ENCODE measurements at regions not wholly inside any gene's neighbourhood (a gene's known extent, or its start where the extent isn't known, plus 50 kb on each side); places are given as distances from the start of the nearest gene placed in this dataset.

DNA sequence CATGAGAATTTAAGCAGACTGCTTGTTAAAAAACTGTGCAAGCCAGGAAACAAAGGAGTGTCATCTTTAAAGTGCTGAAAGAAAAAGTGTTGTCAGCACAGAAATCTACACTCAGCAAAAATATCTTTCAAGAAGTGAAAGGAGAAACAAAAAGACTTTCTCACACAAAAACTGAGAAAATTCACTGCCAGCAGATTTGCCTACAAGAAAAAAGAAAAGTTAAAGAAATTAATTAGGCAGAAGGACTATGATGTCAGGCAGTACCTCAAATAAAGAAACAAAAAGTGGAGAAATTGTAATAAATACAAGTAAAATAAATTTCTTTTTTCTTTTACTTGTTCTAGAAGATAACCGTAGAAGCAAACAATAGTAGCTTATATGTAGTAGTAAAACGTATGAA, 171.6 kb upstream of the CEP162 start:
- H3K4me1 ChIP-seq (replicated peaks in 1 of 4; ENCODE audit: control insufficient read depth in 3 of 4, insufficient read depth in 4 of 4, low read length in 3 of 4) = no peaks in the 10 kb centered on the region
- no peaks in the 10 kb centered on the region for H4K20me1 ChIP-seq (replicated peaks in 1 of 2; ENCODE audit: control insufficient read depth in 1 of 2, insufficient read depth in 2 of 2, low read length in 2 of 2)
- FAIRE-seq (no peak), DNase-seq (ENCODE audit: low read depth in 1 of 2, low spot score in 2 of 2) (no peak)
- no peaks in the 10 kb centered on the region for H3K79me1 ChIP-seq (ENCODE audit: low read depth, low read length)
- no peak overlapping the region for H2BK15ac ChIP-seq (ENCODE audit: low read length)
- H3K23me2 ChIP-seq (ENCODE audit: low read depth, low read length) = no peaks in the 10 kb centered on the region
- H3K56ac ChIP-seq (replicated peaks; ENCODE audit: insufficient read length, low read depth, low read length) = no peak overlapping the region
- no peaks in the 10 kb centered on the region for H3K36me3 ChIP-seq (ENCODE audit: control insufficient read depth in 2 of 4, insufficient read depth in 4 of 4, low read length in 3 of 4)
- no peaks in the 10 kb centered on the region for H3K9me3 ChIP-seq (ENCODE audit: insufficient read depth in 2 of 2, low read depth in 1 of 2, low read length in 1 of 2)
- H4K8ac ChIP-seq (ENCODE audit: extremely low read depth, insufficient read depth, low read length) = no peak overlapping the region
- H3K27me3 ChIP-seq (replicated peaks in 1 of 4; ENCODE audit: control insufficient read depth in 3 of 4, extremely low read depth in 1 of 4, insufficient read depth in 3 of 4, low read length in 3 of 4) = no peaks in the 10 kb centered on the region
- no peak overlapping the region for H2BK120ac ChIP-seq (replicated peaks; ENCODE audit: low read depth, low read length)
- WGBS, 2 experiments (ENCODE audit: extremely low coverage in 1 of 2, insufficient coverage in 1 of 2, insufficient read length in 1 of 2, insufficient replicate concordance in 2 of 2, low coverage in 1 of 2, low lambda C conversion rate in 2 of 2, missing lambda C conversion rate in 1 of 2) = 90% methylated on average over 2 of the region's 2 CpGs; no CpG with 5 or more reads in 1 of the 2 experiments
- TF ChIP-seq CBX8 (IDR thresholded peaks at IDR 0.05; ENCODE audit: borderline replicate concordance, low read depth, low read length) (no peak), BACH1 (IDR thresholded peaks at IDR 0.05; ENCODE audit: low read length) (no peak), POU5F1 (IDR thresholded peaks at IDR 0.05; ENCODE audit: low read depth, low read length) (no peak), POLR2AphosphoS5 (IDR thresholded peaks at IDR 0.05; ENCODE audit: low read depth, low read length) (no peak), CHD1 (IDR thresholded peaks at IDR 0.05; ENCODE audit: low read depth, low read length) (no peak), TEAD4 (IDR thresholded peaks at IDR 0.05; ENCODE audit: low read depth, low read length) (no peak), ASH2L (IDR thresholded peaks at IDR 0.05; ENCODE audit: low read length) (no peak), EP300 (IDR thresholded peaks at IDR 0.05; ENCODE audit: borderline replicate concordance in 1 of 2, low read depth in 2 of 2, low read length in 2 of 2) (no peak)
- TF ChIP-seq, protein P1, sequence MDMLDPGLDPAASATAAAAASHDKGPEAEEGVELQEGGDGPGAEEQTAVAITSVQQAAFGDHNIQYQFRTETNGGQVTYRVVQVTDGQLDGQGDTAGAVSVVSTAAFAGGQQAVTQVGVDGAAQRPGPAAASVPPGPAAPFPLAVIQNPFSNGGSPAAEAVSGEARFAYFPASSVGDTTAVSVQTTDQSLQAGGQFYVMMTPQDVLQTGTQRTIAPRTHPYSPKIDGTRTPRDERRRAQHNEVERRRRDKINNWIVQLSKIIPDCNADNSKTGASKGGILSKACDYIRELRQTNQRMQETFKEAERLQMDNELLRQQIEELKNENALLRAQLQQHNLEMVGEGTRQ (IDR thresholded peaks at IDR 0.05; ENCODE audit: low read length) = no peak
- no peak overlapping the region for H2BK5ac ChIP-seq (ENCODE audit: low read depth, low read length)
- H3K23ac ChIP-seq (ENCODE audit: insufficient read length) = no peak overlapping the region
- H2BK12ac ChIP-seq (ENCODE audit: low read depth, low read length) = no peak overlapping the region
- H4K91ac ChIP-seq (replicated peaks; ENCODE audit: insufficient read length, low read length) = no peak overlapping the region
- no peak overlapping the region for H3K18ac ChIP-seq (ENCODE audit: extremely low read depth, low read length)
- H3K27ac ChIP-seq (ENCODE audit: low read depth, low read length) = no peak overlapping the region
- H3K14ac ChIP-seq (ENCODE audit: insufficient read length) = no peak overlapping the region
- H3K9ac ChIP-seq (replicated peaks in 1 of 4; ENCODE audit: extremely low read depth in 1 of 4, low read depth in 3 of 4, low read length in 3 of 4) = no peak overlapping the region
- no peak overlapping the region; the same call in 1 of the 2 replicates for H2AFZ ChIP-seq (ENCODE audit: low read length)
- no peak overlapping the region for H3K4me3 ChIP-seq (ENCODE audit: extremely low read depth in 1 of 4, insufficient read depth in 2 of 4, low read depth in 3 of 4, low read length in 4 of 4)
- H2AK5ac ChIP-seq (ENCODE audit: low read depth, low read length) = no peak overlapping the region
- no peak overlapping the region for H2BK20ac ChIP-seq (ENCODE audit: low read length)
- no peak overlapping the region for H3K4ac ChIP-seq (replicated peaks; ENCODE audit: insufficient read length, low read depth, low read length)
- H4K5ac ChIP-seq (ENCODE audit: insufficient read length, low read depth, low read length) = no peak overlapping the region
- POLR2A ChIA-PET (ENCODE audit: partially characterized antibody) = no interaction called here
- H3K79me2 ChIP-seq (ENCODE audit: control insufficient read depth in 1 of 2, insufficient read depth in 2 of 2, low read length in 2 of 2) = no peaks in the 10 kb centered on the region
- CTCF ChIA-PET (ENCODE audit: partially characterized antibody) = interaction anchor here (0.5 to 1.3 kb wide), 2 partner anchors 23 to 726 kb away, joined by 3 to 6 read pairs; no protein-coding TSS in a partner anchor
- no peak overlapping the region for H3K4me2 ChIP-seq (ENCODE audit: insufficient read depth in 1 of 2, low read depth in 2 of 2, low read length in 2 of 2)

All from H1 (cell line).